ENCODE measurements at regions not wholly inside any gene's neighbourhood (a gene's known extent, or its start where the extent isn't known, plus 50 kb on each side); places are given as distances from the start of the nearest gene placed in this dataset.
"Not testable (repeated sequence)": the region's sequence is repeated elsewhere in the genome, so short reads cannot be mapped to it uniquely, and the experiment has no call there.

DNA sequence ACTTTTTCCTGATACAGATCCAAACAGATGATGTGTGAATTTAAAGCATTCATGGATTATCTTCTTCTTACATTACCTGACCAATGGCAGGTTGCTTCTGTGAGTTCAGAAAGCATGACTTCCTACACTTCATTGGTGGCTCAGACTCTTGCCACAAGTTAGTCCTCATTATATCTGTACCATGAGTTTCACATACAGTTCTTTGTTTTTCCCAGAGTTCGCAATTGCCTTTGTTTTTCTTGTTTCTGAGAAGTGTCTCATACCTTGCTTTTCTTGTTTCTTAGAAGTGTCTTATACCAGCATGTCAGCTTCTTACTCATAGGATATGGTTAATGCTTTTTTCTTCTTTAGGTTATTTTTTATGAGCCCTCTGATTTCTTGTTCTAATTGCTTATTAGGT is 133.8 kb upstream of the TLE3 start:
- no peak for DNase-seq (ENCODE audit: low read depth, low spot score)

DNA sequence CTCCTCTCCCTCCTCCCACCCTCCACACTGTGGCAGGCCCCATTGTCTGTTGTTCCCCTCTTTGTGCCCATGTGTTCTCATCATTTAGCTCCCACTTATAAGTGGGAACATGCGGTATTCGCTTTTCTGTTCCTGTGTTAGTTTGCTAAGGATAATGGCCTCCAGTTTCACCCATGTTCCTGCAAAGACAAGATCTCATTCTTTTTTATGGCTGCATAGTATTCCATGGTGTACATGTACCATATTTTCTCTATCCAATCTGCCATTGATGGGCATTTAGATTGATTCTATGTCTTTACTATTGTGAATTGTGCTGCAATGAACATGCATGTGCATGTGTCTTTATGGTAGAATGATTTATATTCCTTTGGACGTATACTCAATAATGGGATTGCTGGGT is 130.2 kb upstream of the TLE3 start:
- not testable (repeated sequence) for DNase-seq (ENCODE audit: low read depth, low spot score)

DNA sequence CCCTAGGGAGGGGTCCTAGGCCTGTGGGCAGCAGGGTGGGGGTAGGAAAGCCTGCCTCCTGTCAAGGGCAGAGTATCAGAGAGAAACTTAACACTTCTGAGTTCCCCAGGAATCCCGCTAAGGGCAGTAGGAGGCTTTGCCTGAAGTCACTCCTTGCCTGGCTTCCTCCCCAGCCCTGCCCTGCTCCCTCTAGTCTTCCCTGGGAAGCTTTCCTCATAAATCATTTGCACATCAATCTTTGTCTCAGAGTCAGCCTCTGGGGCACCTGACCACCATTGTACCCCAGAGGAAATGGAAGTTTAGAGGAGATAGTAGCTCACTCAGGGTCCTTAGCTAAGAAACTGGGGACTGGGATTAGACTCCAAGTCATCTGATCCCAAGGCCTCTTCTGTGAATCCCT is 129.4 kb upstream of the TLE3 start:
- DNase-seq (ENCODE audit: low read depth, low spot score) = no peak

DNA sequence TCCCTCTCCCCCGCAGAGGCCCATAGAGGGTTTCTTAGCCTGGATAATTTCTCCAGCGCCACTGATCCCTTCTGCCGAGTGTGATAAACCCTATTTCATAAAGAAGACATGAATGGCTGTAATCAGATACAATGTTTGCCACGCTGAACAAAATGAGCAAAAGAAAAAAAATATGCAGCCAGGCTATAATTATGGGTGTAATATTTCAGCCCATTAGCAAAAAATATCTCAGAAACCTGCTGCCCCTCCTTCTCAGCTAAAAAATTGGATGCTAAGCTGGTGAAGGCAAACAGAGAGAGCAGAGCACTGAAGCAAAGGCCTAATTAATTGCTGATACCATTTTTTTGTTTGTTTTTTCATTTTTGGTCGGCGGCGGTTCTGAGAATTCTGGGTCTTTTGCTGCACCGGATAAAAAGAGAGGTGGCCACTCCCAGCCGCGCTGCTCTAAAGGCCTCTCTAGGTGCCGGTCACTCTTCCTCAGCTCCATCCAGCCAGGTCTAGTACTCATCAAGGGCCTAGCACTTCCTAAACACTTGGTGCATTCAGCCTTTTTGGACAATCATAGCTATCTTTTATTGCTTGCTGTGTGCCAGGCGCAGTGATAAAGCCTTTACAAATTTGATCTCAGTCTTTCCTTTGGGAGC is 128.7 kb upstream of the TLE3 start:
- DNase-seq (ENCODE audit: low read depth, low spot score) = no peak

DNA sequence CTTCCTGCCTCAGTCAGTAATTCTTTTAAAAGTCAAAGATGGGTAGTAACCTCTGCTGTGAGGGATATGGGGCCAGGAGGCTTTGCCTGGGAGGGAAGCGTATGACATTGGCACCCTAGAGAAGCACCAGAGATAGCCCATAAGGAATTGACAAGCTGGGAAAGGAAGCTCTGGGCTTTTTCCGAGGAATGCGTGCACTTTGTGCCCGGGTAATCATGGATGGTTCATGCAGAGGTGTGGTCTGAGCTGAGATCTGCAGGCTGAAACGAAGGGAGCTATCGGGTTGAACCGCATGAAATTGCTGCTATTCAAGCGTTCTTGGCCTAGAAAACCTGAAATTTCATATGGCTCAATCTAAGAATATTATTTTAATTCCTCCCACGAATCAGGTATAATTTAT is 127.7 kb upstream of the TLE3 start:
- no peak for DNase-seq (ENCODE audit: low read depth, low spot score)

DNA sequence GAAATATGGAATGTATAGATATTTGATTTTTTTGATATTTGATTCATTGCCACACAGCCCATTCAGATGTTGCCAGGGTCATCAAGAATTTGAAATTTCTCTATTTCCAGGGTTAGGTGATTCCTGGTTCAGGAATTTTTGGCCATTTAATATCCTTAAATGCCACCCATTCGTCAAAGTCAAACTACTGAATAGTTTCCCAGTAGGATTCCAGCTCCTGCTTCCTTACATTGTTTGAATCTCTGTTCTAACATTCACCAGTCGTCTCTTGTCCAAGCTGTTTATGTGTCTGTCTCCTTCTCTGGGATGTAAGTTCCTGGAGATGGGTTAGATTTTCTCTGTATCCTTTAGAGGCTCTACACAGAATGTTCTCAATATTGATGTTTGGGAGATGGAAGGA is 124.9 kb upstream of the TLE3 start:
- DNase-seq (ENCODE audit: low read depth, low spot score) = no peak

DNA sequence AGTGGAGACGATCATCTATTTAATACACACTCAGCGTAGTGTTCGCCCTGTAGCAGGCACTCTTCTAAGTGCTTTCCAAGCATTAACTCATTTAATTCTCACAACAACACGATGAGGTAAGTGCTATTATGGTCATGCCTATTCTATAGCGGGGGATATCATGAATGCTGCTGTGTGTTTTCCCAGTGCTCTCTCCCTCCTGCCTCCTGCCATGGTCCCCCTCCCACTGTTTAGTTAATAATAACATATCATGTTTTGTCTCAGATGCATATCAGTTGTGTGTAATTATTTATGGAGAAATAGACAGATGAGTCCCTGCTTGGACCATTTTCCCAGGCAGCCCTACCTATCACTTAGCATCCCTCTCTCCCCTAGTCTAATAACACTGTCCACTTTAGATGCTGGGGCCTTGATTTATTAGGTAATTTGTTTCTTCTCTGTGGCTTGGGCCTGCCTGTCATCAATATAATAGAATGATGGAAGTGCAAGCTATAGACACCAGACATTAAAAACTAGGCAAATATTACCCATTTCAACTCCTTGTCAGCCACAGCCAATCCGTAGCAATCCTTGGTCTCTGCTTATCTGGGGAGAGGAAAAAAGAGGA is 122.9 kb upstream of the TLE3 start:
- no peak for DNase-seq (ENCODE audit: low read depth, low spot score)

DNA sequence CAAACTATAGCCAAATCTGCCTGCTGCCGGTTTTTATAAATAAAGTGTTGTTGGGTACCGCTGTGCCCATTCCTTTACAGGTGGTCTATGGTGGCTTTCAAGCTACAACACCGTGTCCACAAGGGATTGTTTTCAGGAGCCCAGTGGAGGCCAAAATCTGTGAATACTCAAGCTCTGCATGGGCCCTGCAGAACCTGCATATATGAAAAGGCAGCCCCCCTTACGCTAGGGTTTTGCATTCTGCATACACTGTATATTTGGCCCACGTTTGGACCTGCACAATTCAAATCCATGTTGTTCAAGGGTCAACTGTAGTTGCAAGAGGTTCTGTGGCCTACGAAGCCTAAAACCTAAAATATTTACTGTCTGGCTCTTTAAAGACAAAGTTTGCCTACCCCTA is 122.2 kb upstream of the TLE3 start:
- DNase-seq (ENCODE audit: low read depth, low spot score) = no peak

DNA sequence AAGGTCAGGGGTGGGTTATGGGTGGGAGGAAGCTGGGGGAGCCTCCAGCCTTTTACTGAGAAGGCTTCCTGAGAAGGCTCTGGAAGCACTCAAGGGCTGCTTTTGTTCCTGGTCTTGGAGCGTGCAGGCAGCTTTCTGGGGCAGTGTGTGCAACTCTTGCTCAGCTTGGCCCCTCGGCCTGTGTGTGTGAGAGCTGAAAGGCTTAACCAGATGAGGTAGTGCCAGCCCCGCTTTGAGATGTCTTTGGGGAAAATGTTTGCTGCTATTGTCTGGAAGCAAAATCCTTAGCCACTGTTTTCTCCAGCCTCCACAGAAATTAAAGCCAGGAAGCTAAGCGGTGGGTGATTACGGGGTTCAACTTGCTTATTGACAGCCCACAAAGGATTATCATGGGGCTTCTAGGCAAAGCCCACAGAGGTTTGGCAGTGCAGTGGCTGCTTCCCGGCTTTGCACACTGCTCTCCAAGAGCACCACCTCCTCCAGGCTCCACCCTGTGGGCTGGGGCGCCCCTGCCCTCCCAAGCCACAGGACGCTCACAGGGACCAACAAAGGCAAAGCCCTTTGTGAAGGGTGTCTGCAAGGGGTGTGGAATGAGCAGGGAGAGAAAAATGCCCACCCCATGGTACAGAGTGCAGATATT is 121.7 kb upstream of the TLE3 start:
- DNase-seq (ENCODE audit: low read depth, low spot score) = no peak

DNA sequence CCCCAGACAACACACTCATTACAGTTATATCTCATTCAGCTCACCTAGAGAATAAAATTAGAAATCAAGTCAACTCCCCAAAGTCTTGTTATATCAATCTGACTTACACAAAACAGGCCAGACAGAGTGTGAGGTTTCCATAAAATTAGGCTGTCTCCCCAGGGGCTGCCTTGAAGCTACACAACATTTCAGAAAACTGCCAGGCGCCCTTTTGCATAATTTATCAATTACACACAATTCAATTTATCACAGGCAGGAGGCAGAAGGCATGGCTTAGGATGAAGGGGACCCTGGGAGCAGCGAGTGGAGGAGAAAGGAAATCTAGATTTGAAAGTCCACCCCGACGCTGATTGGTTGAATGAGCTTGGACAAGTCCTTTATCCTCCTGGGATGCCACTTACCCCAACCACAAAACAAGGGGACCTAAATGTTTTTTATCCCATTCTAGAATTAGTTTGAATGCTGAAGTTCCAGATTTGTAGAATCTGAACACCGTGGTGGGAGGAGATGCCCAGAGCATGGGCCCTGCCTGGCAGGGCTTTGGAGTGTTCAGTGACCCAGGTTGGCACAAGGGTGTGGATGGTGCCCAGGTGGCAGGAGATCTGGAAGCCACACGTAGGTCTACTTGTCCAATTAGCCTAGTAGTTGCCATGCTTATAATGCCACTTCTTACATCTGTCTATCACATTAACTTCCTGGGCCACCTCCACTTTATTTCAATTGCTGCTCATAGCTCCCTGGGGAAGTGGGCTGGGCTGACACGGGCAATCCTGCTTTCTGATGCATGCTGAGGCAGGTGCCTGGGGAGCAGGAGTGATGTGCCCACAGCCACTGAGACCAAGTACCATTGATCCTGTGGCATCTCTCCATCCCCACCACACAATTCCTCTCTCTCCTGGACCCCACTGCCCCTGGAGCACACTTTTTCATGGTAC is 119.8 kb upstream of the TLE3 start:
- no peak for DNase-seq (ENCODE audit: low read depth, low spot score)

DNA sequence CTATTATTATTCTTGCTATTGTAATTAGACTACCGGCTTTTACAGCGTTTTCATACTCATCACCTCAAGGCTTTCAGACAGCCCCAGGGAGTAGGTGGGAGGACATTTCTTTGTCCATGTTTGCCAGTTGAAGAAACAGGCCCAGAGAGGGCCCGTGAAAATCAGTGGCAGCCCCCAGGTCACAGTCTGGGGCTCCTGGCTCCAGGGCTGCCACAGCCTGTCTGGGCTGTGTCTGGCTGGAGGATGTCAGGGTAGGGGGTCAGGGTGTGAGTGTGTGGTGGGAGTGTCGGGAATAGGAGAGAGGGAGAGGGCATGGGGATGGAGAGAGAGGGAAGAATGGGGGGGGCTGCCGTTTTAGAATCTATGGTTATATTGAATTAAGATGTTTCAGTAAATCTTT is 118.2 kb upstream of the TLE3 start:
- DNase-seq (ENCODE audit: low read depth, low spot score) = no peak

DNA sequence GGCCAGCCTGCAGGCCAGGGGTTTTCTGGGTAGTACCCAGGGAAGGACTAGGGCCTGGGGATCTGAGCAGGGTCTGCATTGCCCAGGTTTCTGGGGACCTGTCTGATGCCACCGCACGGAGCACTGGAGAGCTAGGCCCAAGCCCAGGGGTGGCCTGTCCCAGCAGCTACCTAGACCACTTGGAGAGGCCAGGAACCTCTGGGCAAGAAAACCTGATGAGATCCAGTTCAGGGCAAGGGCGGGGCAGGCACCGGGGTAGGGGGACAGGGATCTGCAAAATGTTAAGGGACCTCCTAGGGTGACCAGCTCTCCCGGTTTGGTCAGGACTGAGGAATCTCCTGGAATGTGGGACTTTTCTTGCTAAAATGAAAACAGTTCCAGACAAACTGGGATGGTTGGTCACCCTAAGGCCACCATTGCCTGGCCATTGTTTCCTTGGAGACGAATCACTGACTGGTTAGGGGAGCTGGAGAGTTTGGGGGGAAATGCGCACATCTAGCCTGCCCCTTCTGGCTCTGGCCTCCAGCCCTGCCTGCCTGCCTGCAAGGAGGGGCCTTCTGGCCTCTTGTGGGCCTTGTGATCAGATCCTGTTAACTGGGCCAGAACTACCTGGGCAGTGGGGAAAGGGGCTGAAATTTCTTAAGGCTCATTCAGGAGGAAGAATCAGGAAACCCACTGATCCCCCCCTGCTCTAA is 117.4 kb upstream of the TLE3 start:
- no peak for DNase-seq (ENCODE audit: low read depth, low spot score)

DNA sequence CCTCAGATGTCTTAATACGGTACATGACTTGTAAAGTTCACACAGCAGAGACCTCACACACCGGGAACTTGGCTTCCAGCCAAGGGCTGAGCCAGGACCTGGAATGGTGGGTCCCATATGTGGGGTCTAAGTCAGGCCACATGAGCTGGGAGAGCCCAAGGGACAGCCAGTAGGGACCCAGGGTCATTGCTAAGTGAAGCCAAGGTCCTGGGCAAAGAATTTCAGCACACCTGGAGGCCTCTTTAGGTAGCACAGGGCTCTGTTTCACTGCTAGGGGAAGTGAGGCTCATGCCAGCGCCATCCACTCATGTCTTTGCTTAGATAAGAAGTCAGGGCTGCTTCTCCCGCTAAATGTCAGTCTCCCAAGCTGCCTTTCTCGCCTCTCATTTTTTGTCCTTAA is 116.6 kb upstream of the TLE3 start:
- no peak for DNase-seq (ENCODE audit: low read depth, low spot score)

DNA sequence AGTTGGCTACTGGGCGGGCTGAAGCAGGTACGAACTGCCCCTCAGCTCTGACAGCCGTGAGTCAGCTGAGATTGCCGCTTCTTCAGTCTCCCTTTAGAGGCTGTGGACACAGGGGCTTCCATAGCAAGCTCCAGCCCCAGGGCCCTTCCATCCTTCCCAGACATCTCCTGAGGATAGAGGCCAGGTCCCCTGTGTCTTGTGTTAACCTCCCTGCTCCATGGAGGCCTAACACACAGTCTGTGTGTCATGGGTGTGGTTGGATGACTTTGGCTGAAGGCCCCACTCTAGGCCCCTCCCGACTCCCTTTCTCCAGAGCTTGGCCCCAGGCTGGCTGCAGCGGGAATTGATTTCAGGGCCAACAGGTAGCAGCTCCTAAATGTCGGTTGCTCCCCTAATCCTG is 116.1 kb upstream of the TLE3 start:
- DNase-seq (ENCODE audit: low read depth, low spot score) = no peak

DNA sequence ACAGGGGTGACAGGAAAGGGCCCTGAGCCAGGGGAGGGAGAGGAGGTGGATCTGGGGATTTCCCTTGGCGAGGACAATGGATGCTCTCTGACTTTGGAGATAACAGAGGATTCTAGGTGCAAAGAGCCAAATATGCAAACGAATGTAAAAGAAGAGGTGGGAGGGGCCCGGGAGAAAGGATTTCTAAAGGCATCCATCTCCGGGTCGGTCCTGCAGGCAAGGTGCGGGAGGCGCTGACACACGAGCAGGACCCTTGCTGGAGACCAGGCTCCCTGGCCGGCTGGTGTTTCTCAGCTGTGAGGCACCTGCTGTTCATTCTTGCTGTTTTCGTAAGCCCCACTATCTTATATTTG is 115.2 kb upstream of the TLE3 start:
- DNase-seq (ENCODE audit: low read depth, low spot score) = no peak

DNA sequence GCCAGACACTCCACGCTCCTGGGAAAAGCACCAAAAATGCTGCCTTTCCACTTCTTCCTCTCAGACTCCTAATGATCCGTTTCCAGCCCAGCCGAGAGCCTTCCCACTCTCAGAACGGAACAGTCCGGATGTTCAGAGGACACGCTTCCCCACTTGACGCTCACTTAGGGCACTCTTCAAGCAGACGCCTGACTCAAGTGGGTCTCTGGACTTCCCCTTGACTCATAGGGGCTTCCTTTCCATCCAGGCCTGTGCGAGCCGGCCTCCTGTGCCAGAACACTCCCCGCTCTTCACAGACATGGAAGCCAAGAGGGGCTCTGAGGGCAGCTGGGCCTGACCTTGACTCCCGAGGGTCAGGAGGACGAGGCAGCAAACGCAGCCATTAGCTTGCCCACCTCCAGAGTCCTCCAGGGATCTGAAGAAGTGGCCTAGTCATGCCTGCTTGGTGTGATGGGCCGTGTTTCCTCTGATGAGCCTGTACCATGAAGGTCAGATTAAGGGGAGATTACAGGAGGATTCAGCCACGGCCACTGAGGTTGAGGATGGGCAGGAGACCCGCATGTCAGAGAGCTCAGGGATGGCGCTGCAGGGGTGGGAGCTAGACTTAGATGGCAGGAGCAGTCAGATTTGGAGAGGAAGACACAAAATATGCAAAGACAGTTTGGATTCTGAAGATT is 114.7 kb upstream of the TLE3 start:
- no peak for DNase-seq (ENCODE audit: low read depth, low spot score)

DNA sequence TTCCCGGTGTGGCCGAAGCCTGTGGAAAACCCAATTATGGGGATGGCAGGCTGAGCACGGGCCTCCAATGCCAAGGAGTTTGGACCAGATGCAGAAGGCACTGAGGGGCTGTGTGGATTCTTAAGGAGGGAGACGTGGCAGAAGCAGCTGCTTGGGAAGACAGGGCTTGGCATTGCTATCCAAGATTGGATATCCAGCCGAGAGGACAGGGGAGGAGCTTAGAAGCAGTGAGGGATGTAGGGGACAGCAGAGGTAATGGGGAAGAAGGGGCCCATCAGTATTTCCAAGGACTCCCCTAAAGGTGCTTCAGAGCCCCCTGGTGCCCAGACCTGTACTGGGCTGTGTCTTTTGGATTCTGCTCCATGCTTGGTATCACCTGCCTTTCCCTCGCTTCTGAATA is 112.8 kb upstream of the TLE3 start:
- DNase-seq (ENCODE audit: low read depth, low spot score) = no peak

DNA sequence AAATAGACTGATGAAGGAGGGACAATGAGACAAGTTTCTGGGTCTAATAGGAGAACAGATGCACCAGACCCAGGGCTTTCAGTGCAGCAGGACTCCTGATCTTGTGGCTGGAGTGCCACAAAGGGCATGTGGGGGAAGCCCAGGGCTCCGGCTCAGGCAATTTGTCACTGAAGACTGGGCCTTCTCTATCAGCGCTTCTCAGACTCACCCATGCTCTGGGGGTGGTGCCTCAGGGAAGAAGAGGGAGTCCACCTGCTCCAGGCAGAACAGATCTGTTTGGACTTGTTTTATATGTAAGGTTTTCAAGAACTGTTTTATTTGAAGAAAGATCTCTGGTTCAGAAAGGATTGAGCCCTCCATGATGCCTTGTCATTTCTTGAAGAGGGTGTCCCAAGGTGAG is 112.4 kb upstream of the TLE3 start:
- no peak for DNase-seq (ENCODE audit: low read depth, low spot score)

DNA sequence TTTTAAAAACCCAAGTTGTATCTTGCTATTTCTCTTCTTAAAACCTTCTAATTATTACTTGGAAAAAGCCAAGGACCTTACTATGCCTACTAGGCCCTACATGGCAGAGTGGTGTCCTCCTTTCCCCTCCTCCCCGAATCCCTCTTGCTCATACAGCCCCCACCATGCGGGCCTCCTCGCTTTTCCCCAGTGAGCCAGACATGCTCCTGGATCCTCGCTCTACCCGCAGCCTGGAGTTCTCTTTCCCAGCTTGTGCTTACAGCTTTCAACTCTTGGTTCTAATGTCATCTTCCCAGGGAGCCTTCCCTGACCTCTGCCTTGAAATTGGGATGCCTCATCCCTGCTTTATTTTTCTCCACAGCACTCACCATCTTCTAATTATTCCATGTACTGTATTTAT is 111.8 kb upstream of the TLE3 start:
- no peak for DNase-seq (ENCODE audit: low read depth, low spot score)

DNA sequence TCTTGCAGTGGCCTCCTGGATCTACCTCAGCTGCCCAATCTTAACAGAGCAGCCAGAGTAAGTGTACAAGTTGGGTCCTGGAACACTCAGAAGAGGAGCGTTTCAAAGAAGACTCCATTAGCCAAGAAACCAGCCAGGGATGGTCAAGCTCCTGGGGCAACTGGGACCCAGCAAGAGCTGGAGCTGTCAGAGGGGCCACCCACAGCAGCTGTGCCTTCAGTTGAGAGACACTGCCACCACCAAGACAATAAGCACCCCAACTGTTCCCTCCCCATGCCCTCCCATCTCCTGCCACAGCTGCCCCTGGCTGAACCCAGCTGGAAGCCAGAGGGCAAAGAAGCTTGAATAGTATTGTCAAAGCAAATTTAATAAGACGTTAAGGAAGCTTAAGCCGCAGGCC is 110.6 kb upstream of the TLE3 start:
- no peak for DNase-seq (ENCODE audit: low read depth, low spot score)

DNA sequence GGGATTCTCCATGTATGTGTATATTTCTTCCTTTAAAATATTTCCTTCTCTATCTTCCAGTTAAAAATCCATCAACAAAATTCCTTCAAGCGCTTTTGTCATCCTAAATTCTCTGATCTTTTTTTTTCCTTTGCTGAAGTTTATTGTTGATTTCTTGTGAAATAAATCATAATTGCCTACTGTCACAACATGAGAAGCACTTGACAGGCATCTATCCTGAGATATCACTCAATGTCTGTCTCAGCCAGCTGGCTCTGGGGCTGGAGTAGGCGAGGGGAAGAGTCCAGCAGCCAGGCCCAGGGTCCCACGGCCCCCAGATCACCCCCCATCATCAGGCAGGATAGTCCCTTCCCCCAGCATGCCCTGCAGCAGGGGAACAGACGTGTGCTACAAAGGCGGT is 109.0 kb upstream of the TLE3 start:
- no peak for DNase-seq (ENCODE audit: low read depth, low spot score)

Measured in astrocyte of the hippocampus (primary cell).